Retina (tissue), 1 donor: ENCODE measurements at regions not wholly inside any gene's neighbourhood (a gene's known extent, or its start where the extent isn't known, plus 50 kb on each side); places are given as distances from the start of the nearest gene placed in this dataset.
"Not testable (repeated sequence)": the region's sequence is repeated elsewhere in the genome, so short reads cannot be mapped to it uniquely, and the experiment has no call there.

Experiments used
- DNase-seq: peaks from one replicate; pipeline ENCODE4 v3.0.0-alpha.2; 2016

DNA sequence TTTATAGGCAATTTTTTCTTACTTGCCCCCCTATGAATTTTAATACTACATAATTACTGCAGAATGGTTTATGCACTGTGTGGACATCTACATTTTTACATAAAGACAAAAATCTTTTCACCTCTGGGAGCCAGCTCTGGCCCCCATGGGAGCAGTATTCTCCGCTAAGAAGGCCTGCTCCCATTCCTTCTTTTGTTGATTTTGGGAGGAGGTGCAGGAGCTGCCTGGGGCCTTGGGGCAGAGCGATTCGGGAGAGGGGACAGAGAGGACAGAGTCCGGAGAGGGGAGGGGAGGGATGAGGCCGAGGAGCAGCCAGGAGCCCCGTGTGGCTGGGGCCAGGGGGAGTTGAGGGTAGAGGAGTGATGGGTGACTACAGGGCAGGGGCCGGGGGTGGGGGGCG is 452.0 kb downstream of the PREX1 start:
- DNase-seq = no peak

DNA sequence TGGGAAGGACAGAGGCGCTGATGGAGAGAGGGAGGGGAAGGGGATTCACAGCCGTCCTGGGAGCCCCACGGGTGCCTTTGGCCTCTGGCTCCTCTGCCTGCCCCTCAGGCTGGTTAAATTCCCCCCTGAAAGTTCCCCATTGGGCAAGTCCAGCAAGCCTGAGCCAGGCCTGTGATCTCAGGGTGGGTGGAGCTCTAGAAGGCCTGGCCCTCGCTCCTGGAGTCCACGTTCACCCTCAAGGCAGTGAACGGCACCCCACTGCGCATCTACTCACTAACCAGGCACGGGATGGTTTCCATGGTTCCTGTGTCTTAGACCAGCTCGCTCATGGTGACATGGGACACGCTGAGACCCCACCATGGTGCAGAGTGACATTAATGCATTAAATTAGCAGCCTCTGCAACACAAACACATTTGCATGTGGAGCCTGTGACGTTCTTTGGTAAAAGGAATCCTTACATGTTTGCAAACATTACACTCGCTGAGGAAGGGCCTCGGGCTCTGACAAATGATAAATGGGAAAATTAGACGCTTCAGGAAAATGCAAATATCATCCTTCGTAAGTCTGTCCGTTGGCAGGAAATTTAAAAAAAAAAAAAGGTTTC is 452.7 kb downstream of the PREX1 start:
- DNase-seq = no peak

DNA sequence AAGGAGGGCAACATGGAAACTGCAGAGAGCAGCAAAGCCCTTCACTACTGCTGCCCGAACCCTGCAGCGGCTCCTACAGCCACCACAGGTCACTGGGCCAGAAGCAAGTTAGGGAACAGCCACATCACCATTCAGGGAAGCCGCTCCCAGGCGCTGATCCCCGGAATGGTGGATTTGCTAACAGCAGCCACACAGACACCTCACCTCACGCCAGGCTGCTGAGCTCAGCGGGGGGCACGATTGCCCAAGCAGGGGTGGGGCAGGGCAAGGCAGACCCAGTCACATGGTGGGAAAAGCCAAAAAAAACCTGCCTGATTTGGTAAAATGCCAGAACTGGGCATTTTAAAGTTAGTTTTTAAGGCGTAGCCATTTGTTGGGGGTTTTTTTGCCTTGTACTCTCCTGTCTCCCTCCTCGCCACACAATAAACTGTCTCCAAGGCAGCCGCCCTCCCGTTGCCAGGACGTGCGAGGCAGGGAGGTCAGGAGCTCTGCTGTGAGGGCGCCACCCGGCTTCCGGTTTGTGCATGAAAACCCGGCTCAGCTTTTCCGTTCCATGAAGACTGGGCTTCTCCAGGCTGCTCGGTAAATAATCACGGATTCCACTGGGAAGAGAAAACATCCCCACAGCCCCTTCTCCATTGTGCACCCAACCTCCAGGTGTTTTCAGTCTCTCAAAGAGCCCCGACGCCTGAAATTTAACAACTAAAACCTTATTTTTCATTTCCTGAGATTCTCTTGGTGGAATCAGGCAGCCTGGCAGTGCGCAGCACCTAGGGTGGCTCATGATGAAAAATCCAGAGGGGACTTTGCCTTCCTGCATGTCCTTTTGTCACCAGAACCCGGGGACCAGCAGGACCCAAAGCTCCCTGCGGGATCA is 453.5 kb downstream of the PREX1 start:
- peak; percentile 75 for DNase-seq

DNA sequence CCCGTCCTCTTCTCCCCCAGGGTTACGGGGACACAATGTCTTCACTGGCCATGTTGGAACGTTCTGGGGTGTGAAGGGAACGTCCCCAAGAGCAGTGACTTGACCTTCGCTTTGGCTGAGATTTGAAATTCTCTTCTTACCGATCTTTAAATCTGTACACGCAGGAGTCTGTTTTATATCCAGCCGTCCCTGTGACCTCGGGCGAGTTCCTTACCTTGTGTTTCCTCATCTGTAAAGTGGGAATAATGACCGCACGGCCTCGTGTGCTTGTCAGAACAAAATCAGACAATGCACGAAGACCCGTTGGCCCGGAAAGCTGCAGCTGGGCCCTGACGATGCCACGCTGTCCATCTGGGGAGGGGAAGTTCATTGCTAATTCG is 454.3 kb downstream of the PREX1 start:
- peak; percentile 63 for DNase-seq

DNA sequence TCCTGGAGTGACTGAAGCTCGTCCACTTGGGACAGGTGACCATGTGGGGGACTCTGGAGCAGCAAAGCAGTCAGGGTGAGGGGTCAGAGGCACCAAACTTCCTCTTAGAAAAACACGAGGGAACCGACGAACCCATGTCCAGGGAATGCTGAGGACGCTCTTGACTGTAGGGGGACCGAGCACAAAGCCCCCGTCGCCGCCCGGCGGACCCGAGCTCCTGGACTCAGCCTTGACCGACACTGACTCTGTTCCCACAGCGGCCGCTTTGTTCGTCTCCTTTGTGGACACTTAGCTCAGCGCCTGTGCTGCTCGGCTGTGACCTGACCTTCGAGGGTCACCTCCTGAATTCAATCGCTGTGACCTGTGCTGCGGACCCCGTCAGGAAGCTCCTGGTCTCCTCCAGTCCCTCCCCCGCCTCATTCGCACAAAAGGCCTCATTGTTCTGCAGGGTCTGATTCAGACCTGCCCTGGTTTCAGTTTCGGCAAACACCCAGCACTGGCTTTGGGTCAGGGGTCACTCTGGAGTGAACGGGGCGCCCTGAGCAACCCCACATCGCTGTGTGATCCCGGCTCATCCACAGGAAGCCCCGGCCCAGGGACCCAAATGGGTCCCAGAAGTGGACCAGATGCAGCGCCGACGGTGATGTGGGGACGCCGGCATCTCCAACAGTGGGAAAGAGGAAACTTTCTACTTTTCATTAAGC is 454.8 kb downstream of the PREX1 start:
- DNase-seq = peak; percentile 76

DNA sequence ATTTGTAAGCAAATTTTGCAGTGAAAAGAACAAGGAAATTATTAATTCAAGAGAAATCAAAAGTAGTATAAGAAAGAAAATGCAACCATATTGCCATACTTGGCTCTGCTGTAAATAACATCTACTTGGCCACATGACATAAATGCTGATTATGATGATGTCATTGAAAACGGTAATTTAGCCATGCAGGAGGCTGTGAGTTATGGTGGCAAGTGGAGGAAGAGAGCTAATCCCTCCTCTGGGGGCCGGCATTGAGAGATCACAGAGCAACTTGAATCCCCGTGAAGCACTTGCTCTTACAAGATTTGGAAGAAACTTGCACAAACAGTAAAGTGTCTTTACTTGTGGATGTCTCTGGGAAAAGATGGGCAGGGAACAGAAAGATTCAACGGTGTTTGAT is 456.6 kb downstream of the PREX1 start:
- DNase-seq = no peak

DNA sequence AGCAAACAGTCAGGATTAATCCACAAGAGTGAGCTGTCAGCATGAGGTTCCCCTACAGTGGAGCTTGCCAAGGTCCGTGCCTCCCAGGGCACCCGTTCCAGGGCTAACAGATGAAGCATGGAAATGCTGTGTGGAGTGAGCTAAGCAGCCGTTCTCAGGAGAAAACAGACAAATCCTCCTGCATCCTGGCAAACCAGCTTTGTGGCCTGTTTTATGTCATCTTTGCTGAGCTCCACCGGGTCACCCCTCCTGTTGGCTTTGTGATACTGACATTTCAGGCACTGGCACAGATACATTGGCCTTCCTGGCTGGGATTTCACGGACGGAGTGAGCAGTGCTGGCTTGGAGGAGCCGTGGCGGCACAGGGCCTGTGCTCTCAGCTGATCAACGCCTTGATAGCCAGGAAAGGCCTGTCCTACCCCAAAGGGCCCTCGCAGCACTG is 459.2 kb downstream of the PREX1 start:
- DNase-seq = peak; percentile 55

DNA sequence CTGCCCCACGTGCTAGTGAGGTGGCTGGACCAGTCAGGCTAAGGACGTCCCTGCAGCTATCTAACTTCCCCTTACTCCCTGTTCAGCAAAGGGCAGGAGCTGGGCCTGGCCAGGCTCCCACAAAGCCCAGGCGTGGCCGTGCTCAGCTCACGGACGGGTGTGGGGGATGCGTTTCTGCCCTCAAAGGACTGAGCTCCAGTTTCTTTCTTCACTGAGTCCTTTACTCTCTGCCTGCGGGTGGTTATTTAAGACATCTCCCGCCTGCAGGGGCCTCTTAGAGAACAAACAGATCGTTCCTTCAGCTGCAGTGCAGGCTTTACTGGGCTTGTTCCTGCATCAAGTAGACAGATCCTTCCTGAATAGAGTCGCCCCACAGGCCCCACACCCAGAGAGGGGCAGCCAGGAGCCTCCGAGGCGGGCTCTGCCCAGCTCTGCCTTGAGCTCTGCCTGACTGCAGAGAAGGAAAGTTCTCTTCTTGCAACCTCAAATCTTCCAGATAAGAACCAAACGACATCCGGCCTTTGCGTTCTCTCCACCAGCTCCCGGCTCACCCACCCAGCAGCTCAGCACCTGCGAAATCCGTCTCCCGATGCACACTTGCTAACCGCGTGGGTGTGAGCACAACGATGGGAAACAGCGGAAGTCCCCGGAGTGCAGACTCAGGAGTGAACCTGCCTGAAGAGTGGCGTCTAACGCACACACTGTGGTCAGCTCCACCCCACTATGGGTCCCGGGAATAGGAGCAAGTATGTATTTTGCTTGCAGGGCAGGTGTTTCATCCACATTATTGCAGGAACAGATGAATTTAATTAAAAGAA is 460.0 kb downstream of the PREX1 start:
- peak; percentile 66 for DNase-seq

DNA sequence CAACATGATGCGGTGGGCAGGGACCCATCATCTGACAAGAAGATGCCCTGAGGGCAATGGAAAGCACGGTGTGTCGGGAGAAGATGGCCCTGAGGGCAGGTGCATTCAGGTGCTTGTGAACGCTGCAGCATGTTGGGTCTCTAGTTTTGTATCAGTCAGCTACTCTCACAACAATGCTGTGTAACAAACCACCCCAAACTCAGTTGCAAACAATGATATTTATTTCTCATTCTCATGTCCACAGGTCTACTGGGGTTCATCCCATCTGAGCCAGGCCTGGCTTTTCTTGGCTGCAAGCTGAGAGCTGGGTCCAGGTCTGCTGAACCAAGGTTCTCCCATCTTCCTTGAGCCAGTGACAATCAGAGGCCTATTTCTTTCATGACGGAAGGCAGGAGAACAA is 461.6 kb downstream of the PREX1 start:
- no peak for DNase-seq

DNA sequence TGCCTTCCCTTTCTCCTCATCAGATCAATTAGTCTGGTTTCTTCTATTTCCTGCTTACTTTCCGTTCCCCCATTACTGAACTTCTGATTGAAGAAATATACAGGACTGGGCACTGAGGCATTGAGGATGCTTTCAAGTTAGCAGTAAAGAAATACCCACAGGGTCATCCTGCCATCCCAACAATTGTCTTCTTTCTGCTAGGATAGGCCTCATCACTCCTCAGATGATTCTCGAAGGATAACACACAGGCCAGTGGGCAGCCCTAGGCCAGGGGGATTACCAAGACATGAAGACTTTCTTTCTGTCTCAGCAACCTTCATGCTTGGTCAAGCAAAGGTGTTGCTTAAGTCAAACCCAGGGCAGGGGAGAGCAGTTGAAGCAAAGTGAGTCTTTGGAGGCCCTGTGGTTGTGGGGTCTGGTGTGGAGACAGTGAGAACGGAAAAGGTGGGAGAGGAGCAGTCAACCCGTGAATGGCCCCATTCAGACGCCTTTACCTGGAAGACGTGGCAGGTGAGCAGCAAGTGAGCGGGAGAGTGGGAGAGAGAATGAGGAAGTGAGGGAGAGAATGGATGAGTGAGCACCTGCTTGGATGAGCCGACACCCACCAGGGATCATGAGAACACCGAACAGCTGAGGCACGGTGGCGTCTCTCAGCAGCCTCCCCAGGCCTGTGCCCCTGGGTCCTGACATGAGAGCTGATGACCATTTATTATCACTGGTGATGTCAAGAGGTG is 462.9 kb downstream of the PREX1 start:
- DNase-seq = no peak

DNA sequence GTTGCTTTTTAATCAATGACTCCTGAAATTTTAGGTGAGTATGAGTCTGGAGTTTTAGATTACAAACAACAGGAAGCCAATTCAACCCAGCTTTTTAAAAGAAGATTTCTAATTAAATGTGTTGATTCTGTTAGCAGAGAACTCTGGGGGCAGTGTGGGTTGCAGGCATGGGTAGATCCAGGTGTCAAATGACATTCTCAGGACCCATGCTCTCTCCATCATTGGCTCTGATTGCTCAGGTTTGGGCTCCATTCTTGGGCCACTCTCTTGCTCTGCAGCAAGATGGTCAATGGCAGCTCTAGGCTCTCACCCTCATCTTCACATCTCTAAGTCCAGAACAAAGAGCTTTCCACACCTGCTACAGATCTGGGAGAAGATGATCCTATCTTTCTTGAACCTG is 463.7 kb downstream of the PREX1 start:
- DNase-seq = no peak

DNA sequence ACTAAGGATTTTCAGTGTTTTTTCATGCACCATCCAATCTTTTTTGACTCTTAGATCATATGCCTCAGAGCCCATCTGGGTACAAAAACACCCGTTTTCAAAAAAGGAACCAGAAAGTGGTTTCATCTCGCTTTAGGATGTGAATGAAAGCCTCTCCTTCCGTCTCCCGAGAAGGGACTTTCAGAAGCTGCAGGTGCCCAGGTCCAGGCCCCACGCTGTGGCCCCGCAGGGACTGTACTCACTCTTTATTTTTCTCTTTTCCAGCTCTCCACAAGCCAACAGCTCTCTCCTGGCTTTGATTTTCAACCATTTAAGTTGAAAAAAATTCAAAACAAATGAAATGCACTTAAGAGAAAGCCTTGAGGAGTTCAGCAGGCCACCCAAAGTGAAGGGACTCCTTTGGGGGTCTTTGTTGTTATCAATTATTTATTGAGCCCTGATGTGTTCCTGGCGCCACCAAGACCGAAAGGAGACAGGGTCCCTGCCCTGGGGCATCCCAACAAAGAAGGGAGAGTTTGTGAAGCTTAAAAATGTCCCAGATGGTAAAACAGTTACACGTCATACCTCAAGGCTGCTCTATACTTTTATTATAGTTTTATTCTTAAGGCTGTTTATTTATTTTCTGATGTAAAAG is 467.3 kb downstream of the PREX1 start:
- no peak for DNase-seq

DNA sequence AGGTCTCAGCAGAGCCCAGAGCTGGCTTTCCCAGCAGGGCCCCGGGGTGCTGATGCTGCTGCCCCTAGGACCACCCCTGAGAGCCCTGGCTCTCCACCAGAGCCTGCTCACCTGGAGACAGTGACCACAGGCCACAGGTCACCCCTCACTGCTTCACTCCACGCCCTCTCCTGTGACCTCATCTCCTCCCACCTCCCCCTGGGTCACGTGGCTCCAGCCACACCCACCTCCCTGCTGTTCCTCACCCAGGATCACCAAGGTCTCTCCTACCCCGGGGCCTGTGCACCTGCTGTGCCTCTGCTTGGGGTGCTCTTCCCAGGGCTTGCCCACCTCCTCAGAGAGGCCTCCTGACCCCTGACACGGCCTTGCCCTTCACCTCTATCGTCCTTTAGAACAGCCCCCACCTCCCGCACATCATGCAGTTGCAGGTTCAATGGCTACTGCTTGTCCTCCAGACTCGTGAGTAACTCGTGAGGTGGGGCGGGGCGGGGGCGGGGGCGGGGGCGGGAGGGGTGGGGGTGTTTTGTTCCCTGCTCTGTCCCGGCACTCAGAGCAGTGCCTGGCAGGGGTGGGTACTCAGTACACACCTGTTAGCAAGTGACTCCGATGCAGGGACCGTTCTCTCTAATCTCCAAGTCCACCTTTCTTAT is 468.0 kb downstream of the PREX1 start:
- no peak for DNase-seq

DNA sequence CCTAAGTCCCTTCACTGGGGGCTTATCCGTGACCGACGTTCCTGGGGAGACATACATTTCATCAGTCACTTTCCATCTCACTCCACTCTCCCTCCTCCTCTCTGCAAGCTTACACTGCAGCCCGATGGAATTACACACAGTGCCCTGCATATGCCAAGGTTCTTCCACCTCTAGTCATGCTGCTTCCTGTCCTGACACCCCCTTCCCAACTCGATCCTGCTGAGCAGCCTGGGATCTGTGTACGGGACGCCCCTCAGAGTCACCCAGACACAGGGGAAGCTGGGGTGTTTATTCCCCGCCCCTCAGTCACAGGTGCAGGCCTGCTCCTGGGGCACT is 468.8 kb downstream of the PREX1 start:
- DNase-seq = not testable (repeated sequence)

DNA sequence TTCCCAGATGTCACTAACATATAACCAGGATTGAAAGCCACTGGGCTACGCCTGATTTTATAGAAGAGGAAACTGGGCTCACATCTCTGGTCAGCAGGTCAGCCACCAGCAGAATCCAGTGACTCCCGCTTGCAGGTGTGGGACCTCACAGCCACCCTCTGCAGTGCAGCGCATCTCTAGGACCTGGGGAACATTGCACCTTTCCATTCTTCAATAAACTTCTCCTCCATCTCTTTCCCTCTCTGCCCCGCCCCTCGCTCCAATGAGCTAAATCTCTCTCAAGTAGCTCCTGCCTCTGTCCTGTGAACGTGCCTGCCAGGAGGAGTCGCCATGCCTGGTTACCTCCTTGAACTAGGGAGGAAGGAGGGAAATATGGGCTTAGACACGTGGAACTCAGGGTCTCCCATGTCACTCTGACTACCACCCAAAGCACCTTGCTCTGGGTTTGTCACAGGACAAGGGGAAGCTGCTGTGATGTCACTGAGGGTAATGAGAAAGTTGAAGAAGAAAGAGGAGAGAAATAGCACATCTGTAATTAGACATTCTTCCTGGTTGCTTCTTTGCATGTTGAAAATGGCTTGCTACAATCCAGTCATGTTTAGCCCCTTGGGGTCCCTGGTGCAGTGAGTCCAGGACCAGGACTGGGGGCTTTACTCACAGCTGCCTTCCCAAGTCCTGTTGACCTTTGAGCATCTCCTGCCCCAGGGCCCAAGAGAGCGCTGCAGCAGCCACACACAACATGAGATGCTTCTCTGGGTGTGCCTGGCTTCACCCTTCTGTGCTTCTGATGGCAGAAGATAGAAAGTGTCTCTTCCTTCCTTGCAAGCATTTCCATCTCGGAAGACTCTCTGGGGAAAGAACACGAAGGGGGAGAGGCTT is 469.4 kb downstream of the PREX1 start:
- no peak for DNase-seq

DNA sequence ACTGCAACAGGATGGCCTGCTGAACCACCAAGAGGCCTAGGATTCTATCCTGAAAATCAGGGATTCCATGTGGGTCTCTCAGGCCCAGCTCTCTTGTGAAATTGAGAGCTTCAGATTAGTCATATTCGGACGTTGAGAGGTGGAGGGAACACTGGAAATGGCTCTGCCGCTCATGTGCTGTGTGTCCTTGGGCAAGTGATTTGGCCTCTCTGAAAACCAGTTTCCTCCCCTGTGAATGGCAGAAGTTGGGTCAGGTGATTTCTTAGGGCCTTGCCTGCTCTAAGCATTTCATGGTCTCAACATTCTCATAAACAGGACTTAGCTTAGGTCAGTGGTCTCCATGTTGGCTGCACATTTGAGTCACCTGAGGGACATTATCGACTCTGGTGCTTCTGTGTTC is 470.1 kb downstream of the PREX1 start:
- DNase-seq = no peak

DNA sequence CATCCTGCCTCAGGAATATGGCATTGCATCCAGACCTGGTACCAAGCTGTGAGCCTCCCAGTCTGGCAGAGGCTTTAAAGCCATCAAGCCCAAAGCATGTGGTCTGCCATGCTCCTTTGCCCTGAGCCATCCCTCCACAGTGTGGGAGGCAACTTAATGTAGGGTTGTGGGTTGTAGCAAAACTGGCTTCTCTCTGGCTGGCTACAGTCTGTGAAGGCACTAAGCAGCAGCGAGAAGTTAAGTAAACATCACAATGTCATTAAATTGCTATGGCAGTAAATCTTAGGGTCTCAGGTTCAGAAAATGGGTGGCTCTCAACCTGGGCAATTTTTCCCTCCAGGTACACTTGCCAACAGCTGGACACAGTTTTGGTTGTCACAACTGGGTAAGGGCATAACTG is 472.9 kb downstream of the PREX1 start:
- no peak for DNase-seq

DNA sequence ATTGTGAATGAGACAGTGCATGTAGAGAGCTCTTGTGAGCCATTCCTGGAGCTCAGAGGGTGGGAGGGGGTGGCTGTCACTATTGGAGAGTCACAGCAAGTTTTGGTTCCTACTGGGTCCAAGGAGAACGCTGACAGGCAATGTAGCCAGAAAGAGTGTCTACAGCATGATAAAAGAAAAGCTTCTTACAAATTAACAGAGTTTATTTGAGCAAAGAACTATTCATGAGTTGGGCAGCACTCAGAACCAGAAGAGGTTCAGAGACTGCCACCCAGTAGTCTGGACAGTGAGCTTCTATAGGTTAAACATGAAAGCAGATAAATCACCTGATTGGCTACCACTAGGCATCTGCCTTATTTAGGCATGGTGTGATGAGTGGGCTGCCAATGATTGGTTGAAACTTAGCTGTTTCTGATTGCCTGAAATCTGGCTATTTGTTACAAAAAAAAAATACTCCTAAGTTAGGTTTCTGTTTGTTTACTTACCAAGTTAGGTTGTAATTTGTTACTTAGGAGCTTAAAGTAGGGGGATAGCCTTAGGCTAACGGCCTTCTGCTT is 473.4 kb downstream of the PREX1 start:
- DNase-seq = no peak

DNA sequence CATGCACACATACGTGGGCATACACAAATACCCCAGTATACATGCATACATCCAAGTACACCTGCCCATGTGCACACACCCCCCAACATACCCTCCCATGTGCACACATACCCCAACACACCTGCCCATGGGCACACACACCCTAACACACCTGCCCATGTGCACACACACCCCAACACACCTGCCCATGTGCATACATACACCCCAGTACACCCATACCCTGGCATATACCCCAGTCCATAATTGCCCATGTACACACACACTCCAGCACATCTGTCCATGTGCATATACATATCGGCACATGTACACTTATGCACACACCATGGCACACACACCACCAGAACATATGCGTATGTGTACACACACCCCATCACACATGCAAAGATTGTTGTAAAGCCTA is 475.2 kb downstream of the PREX1 start:
- DNase-seq = no peak

DNA sequence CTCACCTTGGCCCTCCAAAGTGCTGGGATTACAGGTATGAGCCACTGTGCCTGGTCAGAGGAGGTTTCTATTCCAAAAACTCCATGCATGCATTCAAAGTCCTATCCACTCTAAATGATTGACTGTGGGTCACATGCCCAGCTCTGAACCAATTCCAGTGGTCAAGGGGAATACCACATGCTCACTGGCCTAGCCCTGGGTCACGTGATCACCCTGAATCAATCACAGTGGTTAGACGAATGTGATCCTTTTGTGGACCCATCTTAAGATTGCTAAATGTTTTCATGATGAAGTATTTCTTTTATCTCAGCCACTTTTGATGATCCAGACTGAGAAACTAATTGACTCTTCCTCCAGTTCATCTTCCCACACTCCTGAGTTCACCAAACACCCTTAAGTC is 475.8 kb downstream of the PREX1 start:
- DNase-seq = no peak
